Hematopoietic multipotent progenitor cell treated with erythropoietin and hydrocortisone succinate and interleukin-3 and kit ligand, for 8 days (in vitro differentiated cells): ENCODE measurements at regions not wholly inside any gene's neighbourhood (a gene's known extent, or its start where the extent isn't known, plus 50 kb on each side); places are given as distances from the start of the nearest gene placed in this dataset.

Source experiments
- DNase-seq: peaks from one replicate; pipeline ENCODE4 v3.0.0-alpha.2; 2015

DNA sequence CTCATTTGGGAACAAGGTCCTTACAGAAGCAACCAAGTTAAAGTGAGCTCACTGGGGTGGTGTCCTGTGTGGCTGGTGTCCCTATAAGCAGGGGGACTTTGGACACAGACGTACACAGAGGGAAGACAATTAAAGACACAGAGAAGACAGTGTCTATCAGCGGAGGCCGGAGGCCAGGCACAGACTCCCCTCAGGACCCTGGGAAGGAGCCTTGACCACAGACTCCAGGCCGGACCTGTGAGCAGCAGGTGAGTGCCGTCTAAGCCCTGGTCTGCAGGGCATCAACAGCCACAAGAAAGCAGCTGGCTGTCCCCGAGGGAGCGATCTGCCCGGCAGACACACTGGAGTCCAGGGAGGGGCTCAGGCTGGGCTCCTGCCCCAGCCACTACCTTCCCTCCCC, 219.1 kb upstream of the C14orf180 start:
- no peak for DNase-seq

DNA sequence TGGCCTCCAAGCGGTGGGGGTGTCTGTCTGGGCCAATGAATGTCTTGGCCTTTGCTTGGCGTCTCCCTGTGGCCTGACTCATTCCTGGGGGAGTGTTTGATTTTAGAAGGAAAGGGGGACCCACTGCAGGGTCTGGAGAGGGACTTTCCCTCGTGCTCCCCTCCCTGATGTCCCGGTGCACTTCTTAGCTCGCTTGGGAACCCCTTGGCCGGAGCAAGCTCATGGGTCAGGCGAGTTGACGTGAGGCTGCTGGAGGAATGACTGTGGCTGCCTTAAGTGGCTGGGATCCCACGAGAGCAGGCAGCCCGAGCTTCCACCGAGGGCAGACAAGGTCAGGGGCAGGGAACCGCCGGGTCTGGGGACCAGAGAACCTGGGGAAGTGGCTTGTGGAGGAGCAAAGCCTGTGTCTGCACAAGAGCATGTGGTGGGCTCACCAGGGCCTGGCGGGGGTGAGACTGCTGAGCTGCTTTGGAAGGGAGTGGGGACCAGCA, 218.4 kb upstream of the C14orf180 start:
- no peak for DNase-seq

GRCh38 chr14:104361921-104362681, 217.5 kb upstream of the C14orf180 start:
- DNase-seq = no peak

- no peak for DNase-seq
Observed at GRCh38 chr14:104362761-104363605, 216.6 kb upstream of the C14orf180 start.

DNA sequence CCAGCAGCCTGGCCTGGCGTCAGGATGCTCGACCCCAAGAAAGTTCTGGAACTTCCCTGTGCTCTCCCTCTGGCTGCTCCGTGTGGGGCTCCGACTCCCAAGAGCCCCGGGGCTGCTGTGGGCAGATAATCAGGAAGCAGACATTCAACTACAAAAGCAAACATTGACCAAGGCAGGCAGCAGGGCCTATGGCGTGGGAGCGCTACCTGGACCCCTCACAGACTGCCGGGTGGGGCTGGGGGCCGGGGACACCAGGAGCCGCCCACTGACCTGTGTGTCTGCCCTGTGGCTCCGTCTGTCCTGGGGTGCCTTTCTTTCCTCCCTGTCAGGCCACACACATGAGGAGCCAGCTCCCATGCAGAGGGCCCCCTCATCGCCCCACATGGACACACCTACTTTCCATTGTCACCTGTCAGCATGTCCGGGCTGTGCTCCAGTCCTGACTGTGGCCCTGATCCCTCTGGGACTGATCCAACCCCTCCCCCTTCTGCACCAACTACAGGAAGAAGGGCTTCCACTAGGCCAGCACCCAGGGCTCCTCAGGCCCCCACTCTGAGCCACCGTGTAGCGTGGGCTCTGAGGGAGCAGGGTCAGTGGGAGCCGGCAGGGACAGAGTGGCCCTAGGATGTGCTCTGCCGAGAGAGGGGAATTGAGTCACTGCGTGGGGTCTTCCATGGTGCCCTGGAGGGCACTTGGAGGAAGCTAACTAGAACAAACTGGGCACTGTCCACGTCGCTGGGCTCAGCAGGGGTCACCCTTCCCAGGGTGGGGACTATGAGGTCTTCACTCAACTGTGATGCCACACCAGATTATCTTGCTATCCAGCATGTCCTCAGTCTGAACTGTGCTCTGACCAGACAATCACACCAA, 215.4 kb upstream of the C14orf180 start:
- no peak for DNase-seq

- no peak for DNase-seq
Observed at GRCh38 chr14:104364830-104365229, 214.7 kb upstream of the C14orf180 start.

GRCh38 chr14:104366931-104367865, 212.4 kb upstream of the C14orf180 start:
- DNase-seq = no peak

DNA sequence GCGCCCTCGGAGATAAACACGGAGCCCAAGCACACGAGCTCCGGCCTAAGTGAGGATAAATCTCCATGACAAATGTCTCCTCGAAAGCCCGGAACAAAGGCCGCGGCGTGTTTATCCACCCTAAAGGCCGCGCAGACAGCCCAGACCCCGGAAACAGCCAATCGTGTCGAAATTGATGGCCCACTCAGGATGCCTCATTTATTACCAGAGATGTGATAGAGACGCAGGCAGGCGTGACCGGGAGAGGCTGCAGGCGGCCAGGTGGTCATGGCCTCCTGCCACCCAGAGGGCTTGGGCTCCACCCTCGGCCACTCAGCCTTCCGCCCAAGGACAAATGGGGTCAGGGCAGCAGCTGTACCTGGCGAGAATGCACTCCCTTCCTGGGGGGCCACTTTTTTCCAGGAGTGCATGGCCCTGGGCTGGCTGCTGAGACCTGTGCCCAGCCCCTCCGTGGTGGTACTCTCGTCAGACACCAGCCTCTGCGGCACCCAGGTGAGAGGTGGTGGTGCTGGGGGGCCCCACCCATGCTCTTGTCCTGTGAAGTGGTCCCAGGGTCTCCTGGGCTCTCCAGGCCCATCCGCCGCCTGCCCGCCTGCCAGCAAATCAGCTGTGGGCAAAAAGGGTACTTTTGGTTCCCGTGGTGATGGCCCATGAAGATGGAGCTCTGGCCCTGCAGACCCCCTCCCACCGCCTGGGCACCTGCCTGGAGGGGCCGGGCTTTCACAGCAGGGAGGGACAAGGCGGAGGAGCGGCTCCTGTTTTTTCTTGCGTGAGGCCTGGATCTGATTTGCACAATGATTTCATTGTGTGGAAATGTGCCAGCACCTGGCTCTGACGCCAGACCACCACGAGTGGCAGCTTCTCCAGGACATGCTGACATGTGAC, 211.5 kb upstream of the C14orf180 start:
- no peak for DNase-seq

DNA sequence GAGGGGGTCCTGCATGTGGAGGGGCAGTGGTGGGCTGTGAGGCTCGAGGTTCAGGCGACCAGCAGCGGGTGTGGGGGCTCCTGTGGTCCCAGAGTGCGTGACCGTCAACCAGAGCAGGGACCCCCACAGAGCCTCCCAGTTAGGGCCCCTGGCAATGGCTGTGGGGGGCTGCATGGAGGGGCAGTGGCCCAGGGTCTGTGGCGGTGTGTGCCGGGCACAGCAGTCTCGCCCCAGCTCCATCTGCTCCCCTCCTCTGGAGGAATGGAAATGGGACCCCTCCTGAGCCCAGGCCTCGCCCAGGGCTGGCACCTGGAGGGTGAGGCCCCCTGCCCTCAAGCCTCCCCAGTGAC, 210.8 kb upstream of the C14orf180 start:
- DNase-seq = no peak

DNA sequence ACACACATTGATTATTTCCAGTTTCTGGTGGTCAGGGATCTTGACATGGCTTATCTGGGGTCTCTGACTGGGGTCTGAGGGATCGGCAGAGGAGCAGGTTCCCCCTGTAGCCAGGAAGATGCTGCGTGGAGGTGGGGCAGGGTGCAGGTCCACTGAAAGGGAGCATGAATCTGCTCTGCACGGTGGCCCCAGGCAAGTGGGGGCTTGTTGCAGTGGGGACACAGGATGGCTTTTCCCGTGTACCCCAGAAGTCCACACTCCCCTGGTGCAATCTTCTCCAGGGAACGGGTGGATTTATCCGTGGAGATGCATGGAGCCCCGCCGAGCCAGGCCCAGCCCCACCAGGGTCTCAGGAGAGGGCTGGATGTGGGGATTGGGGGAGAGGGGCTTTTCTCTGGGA, 210.4 kb upstream of the C14orf180 start:
- DNase-seq = no peak

GRCh38 chr14:104370256-104370870, 209.2 kb upstream of the C14orf180 start:
- DNase-seq = peak; percentile 29

- DNase-seq = no peak
Observed at GRCh38 chr14:104371031-104371430, 208.5 kb upstream of the C14orf180 start.

GRCh38 chr14:104371917-104372316, 207.6 kb upstream of the C14orf180 start:
- no peak for DNase-seq

DNA sequence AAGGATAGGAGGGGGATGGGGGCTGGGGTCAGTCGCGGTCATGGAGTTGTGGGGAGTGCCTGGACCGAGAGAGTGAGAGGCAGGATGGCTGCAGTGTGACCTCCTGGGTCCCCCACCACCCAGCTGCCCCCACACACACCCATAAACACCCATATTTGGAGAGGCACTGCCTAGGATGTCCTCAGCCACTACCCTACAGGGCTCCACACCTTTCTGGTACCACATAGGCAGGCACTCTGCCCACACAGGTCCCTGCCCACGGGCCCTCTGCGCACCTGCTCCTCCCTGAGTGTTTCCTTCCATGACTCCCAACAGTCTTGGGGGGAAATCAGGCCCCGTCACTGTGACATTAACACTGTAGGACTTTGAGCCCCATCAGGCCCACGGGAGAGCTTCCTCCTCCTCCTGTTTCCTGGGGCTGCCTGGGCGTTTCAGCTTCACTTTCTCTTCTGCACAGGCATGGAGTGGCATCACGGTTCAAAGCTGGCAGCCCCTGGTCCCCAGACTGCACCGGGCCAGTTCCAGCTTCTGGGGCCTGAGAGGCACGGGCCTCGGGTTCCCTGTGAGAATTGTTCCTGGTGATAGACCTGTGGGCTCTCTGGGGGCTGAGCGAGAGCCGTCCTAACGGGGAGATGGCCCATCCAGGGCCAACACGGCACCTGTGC, 207.0 kb upstream of the C14orf180 start:
- DNase-seq = no peak

DNA sequence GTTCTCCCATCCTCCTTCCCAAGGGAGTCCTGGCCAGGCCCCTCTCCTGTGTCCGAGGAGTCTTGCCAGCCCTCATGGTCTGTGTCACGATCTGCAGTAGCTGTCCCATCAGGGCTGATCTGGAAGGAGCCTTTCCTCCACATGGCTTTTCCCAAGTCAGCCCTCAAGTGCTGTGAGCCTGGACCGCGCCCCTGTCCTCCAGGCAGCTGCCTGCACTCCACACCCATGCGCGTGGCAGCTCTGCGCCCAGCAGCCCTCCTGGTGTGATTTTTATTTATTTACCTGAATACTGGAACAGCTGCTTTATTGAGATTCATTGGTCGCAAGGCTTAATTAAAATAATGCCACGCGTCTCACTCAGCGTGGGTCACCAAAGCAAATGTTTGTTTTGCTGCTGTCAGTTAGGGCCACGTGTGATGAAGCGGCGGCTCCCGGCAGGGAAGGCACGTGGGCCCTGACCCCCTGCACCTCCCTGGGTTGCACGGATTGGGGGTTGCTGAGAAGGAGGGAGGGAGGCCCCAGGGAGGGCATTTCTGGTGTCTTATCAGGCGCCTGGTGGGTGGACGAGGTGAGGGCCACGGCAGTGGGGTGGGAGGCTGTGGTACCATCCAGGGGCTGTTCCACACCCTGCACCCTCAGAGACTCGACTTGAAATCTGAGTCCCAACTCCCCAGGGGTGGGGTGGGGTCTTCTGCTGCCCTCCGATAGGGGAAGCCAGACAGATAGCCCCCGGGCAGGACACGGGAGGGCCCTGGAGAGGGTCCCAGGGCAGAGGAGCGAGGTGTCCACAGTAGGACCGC, 206.3 kb upstream of the C14orf180 start:
- no peak for DNase-seq

DNA sequence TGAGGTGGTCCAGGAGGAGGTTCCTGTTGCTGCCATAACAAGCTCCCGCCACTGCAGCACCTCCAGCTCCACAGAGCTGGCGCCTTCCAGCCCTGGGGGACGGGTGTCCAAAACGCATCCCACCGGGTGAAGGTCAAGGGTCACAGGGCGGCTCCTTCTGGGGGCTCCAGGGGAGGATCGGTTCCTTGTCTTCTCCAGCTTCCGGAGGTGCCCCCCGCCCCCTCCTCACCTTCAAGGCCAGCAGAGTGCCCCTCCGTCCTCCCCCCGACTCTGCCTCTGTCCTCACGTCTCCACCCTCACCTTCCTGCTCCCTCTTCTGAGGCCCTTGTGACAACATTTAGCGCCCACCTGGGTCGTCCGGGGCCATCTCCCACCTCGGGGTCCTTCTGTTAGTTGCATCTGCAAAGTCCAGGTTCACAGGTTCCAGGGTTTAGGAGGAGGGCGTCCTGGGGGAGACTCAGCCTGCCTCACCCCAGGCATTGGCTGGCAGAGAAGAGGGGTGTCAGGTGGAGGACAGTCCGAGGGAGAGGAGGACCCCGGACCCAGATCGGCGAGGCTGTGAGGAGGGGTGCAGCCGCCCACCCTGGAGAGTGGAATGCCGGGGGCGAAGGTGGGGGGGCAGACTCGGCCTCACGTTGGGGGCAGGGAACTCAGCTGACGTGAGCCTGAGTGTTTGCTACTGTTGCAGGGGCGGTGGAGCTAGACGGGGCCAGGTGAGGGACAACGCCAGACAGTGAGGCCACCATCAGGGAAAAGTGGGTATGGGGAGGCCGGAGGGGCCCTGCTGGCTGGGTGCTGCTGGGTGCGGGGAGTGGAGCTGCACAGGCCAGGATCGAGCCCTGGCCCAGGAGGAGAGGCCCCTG, 205.5 kb upstream of the C14orf180 start:
- DNase-seq = no peak

GRCh38 chr14:104374718-104375080, 204.9 kb upstream of the C14orf180 start:
- no peak for DNase-seq

DNA sequence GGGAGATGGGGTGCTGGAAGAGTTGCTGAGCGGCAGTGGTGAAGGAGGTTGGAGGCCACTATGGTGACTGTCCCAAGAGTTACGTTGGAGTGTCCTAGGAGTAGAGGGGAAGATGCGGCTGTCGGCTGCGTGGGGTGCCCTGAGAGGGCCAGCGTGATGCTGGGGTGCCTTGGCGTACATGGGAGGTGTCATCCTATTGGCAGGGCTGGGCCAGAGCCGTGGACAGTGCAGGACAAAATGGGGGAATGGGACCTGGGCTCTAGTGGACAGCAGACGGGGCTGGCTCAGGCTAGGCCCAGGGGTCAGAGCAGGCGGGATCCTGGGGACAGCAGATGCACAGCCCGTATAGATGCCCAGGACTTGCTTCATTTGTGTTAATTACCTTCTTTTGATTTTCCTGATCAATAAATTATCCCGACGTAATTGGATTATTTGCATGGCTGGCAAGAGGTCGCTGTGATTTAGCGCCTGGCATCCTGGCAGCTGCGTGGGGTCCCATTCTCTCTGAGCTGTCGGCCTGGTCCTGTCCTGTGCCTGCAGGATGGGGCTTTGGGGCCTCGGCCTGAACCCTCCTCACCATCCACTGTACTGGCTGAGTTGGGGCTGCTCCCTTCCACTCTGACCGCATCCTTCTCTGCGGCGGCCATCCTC, 203.9 kb upstream of the C14orf180 start:
- DNase-seq = no peak
